Body of pancreas (tissue), 4 donors: ENCODE measurements at regions not wholly inside any gene's neighbourhood (a gene's known extent, or its start where the extent isn't known, plus 50 kb on each side); places are given as distances from the start of the nearest gene placed in this dataset.

Experiments
- CTCF ChIP-seq, 7 experiments: fragments of 450-650 bp in 4 of 7; fragments of 200-600 bp in 3 of 7; sonication (generic) in 3 of 7; IDR thresholded peaks; one replicate each; pipeline ENCODE4 v1.5.1; 2016 to 2019; ENCODE audit warnings: antibody characterized with exemption in 7 of 7
- POLR2A ChIP-seq, 3 donors: fragments of 450-650 bp; IDR thresholded peaks; one replicate each; pipeline ENCODE4 v1.6.1; 2016; ENCODE audit warnings: antibody characterized with exemption in 3 of 3, mild to moderate bottlenecking in 2 of 3

DNA sequence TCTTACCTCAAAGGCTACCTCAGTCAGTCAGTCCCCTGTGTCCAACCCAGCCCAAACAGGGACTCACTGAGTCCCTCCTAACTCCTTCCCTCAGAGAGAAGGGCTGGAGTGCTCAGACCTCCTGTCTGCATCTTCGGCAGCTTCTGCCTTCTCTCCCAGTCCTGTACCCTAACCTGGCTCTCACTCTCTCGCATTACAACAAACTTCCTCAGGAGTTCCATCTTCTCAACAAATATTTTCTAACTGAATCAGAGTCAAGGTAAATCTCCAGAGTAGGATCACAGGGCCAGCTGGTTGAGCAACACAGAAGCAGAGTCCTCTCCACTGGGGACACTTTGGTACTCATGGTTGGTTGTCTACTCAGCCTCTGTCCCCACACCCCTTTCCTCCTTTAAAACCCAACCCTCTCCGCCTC is 92.3 kb downstream of the MRPL14 start:
- TF ChIP-seq POLR2A (IDR thresholded peaks at IDR 0.05) (no peak), CTCF (IDR thresholded peaks at IDR 0.05) (no peak)
